ENCODE measurements at regions not wholly inside any gene's neighbourhood (a gene's known extent, or its start where the extent isn't known, plus 50 kb on each side); places are given as distances from the start of the nearest gene placed in this dataset.

GRCh38 chr2:118309257-118309945 lies 221.1 kb downstream of the INSIG2 start:
- Histone ChIP-seq H3K9me3 (ENCODE audit: control insufficient read depth, insufficient read depth, low read length) (no peaks in the 10 kb centered on the region), H3K36me3 (ENCODE audit: control insufficient read depth, low read length) (no peaks in the 10 kb centered on the region), H3F3A (ENCODE audit: control insufficient read depth, insufficient read depth) (no peaks in the 10 kb centered on the region), H3K27ac (ENCODE audit: low read depth, low read length) (no peak overlapping the region), H4K20me1 (ENCODE audit: control insufficient read depth, insufficient read depth, low read depth, low read length) (no peaks in the 10 kb centered on the region), H3K4me3 (ENCODE audit: low read length) (no peak overlapping the region), H3K27me3 (ENCODE audit: control insufficient read depth, low read length) (no peaks in the 10 kb centered on the region), H3K79me2 (ENCODE audit: control insufficient read depth, low read length) (no peaks in the 10 kb centered on the region), H3K4me1 (ENCODE audit: control insufficient read depth, low read length) (no peaks in the 10 kb centered on the region), H3K9me2 (replicated peaks; ENCODE audit: control insufficient read depth, low read length) (no peaks in the 10 kb centered on the region), H3K4me2 (ENCODE audit: low read length) (no peak overlapping the region)
- TF ChIP-seq EZH2phosphoT487 (IDR thresholded peaks at IDR 0.05; ENCODE audit: borderline replicate concordance, low read length) (no peak), CTCF (IDR thresholded peaks at IDR 0.05; ENCODE audit: low read depth, low read length, poor library complexity, severe bottlenecking) (no peak)

GRCh38 chr2:118307864-118308263 lies 219.6 kb downstream of the INSIG2 start:
- TF ChIP-seq CTCF (IDR thresholded peaks at IDR 0.05; ENCODE audit: low read depth, low read length, poor library complexity, severe bottlenecking) (no peak), EZH2phosphoT487 (IDR thresholded peaks at IDR 0.05; ENCODE audit: borderline replicate concordance, low read length) (no peak)

GRCh38 chr2:118301248-118301647 lies 213.0 kb downstream of the INSIG2 start:
- Histone ChIP-seq H3K9me2 (replicated peaks; ENCODE audit: control insufficient read depth, low read length) (no peaks in the 10 kb centered on the region), H3K4me2 (ENCODE audit: low read length) (no peak overlapping the region), H3K9me3 (ENCODE audit: control insufficient read depth, insufficient read depth, low read length) (no peaks in the 10 kb centered on the region), H3K36me3 (ENCODE audit: control insufficient read depth, low read length) (no peaks in the 10 kb centered on the region), H3K4me1 (ENCODE audit: control insufficient read depth, low read length) (no peaks in the 10 kb centered on the region), H3F3A (ENCODE audit: control insufficient read depth, insufficient read depth) (no peaks in the 10 kb centered on the region), H3K79me2 (ENCODE audit: control insufficient read depth, low read length) (no peaks in the 10 kb centered on the region), H3K27ac (ENCODE audit: low read depth, low read length) (no peak overlapping the region), H4K20me1 (ENCODE audit: control insufficient read depth, insufficient read depth, low read depth, low read length) (no peaks in the 10 kb centered on the region), H3K4me3 (ENCODE audit: low read length) (no peak overlapping the region), H3K27me3 (ENCODE audit: control insufficient read depth, low read length) (no peaks in the 10 kb centered on the region)
- TF ChIP-seq CTCF (IDR thresholded peaks at IDR 0.05; ENCODE audit: low read depth, low read length, poor library complexity, severe bottlenecking) (no peak), EZH2phosphoT487 (IDR thresholded peaks at IDR 0.05; ENCODE audit: borderline replicate concordance, low read length) (no peak)

More at GRCh38 chr2:118307864-118308263, 219.6 kb downstream of the INSIG2 start:
- no peak overlapping the region for H3K27ac ChIP-seq (ENCODE audit: low read depth, low read length)
- H3K4me1 ChIP-seq (ENCODE audit: control insufficient read depth, low read length), result no peaks in the 10 kb centered on the region
- H3K36me3 ChIP-seq (ENCODE audit: control insufficient read depth, low read length), result no peaks in the 10 kb centered on the region
- H3K27me3 ChIP-seq (ENCODE audit: control insufficient read depth, low read length), result no peaks in the 10 kb centered on the region
- H4K20me1 ChIP-seq (ENCODE audit: control insufficient read depth, insufficient read depth, low read depth, low read length), result no peaks in the 10 kb centered on the region
- H3K79me2 ChIP-seq (ENCODE audit: control insufficient read depth, low read length), result no peaks in the 10 kb centered on the region
- H3K9me3 ChIP-seq (ENCODE audit: control insufficient read depth, insufficient read depth, low read length), result no peaks in the 10 kb centered on the region
- no peak overlapping the region for H3K4me3 ChIP-seq (ENCODE audit: low read length)
- no peaks in the 10 kb centered on the region for H3K9me2 ChIP-seq (replicated peaks; ENCODE audit: control insufficient read depth, low read length)
- H3F3A ChIP-seq (ENCODE audit: control insufficient read depth, insufficient read depth), result no peaks in the 10 kb centered on the region
- H3K4me2 ChIP-seq (ENCODE audit: low read length), result no peak overlapping the region

All from DOHH2 (cell line).